ENCODE measurements at regions not wholly inside any gene's neighbourhood (a gene's known extent, or its start where the extent isn't known, plus 50 kb on each side); places are given as distances from the start of the nearest gene placed in this dataset.

- TF ChIP-seq CTCF (IDR thresholded peaks at IDR 0.05) (no peak), POLR2A (IDR thresholded peaks at IDR 0.05) (no peak)
Observed at GRCh38 chr12:127012109-127012508, 1254.9 kb upstream of the TMEM132C start.
